Right lung (tissue), 2 donors: ENCODE measurements at regions not wholly inside any gene's neighbourhood (a gene's known extent, or its start where the extent isn't known, plus 50 kb on each side); places are given as distances from the start of the nearest gene placed in this dataset.

Experiments used
- DNase-seq, 2 donors: peaks; one replicate each; pipeline ENCODE4 v3.0.0-alpha.2; 2013

DNA sequence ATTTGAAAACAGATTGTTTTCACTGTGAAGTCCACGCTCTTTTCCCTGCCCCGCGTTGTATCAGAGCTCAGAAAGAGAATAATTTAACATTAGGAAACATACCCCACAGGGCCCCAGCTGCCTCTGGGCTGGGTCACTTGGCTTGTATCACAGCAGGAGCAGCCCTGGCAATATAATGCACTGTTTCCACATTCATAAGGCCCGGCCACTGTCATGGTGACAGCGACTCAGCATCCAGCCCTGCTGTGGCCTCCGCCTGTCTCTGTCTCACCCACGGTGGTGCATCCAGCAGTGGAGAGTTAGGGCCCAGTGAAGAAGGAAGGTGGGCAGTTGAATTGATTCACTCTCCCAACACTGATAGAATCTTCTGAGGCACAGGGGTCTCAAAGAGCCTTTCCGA lies 188.9 kb downstream of the NSG2 start:
- no peak for DNase-seq

DNA sequence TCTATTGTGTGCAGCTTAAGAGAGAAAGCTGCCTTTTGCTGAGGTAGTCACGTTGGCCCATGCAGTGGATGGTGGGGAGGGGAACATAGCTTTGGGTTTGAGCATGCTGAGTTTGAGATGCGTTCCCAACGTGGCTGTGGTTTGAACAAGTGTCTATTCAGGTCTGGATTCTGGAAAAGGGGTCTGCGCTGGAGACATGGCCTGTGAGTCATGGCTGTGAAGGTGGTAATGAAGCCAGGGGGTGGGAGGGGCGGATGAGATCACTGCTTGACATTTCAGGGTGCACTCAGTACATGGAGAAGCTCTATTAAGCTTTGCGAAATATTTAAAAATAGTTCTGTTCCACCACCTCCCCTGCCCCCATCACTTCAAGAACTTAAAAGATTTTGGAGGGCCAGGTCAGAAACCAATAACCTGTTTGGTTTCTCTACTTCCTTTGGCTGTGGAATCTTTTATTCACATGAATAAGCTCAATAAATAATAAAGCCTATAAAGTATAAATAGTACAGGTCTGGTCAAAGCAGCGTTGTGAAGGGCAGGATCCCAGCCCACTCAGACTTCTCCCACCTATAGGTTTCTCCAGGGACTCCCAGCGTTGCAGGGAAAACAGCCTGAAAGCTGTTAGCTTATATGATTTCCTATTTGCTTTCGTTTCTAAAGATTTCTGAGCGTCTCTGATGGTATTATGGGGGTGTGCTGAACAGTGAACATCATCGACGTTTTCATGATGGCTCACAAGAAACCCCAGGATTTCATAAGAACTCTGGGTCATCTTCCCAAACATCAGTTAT lies 189.9 kb downstream of the NSG2 start:
- no peak for DNase-seq

DNA sequence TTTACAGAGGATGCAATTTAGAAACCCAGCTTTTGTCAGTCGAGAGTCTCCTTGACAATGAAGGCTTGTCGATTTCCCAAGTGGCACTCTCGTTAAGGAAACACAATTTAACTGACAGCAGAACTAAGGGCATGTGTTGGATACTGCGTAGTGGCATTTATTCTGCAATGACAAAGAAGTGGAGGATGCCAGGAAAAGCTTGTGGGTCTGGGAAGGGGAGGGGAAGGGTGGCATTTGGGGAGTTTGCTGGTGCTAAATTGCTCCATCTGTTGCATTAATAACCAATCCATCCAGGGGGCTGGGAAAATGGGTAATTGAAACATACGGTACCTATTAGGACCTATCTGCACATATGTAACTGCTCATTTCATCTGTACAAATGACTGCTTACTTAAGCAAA lies 190.6 kb downstream of the NSG2 start:
- no peak for DNase-seq

DNA sequence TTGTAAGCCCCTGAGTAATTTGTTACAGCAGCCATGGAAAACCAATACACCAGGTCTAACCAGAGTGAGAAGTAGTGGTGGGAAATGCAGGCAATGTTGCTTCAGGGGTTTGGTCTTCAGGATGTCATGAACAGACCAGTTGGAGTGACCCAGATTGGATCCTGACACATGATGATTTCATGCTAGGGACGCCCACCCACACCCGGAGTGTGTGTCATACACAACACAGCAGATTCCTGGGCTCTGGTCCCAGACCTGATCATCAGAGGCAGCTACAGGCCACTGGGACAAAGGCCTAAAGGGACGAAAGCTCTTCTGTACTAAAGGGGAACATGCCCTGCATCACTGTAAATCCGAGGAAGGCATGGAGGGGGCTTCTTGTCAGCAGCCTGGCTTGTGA lies 194.2 kb downstream of the NSG2 start:
- DNase-seq, result no peak

DNA sequence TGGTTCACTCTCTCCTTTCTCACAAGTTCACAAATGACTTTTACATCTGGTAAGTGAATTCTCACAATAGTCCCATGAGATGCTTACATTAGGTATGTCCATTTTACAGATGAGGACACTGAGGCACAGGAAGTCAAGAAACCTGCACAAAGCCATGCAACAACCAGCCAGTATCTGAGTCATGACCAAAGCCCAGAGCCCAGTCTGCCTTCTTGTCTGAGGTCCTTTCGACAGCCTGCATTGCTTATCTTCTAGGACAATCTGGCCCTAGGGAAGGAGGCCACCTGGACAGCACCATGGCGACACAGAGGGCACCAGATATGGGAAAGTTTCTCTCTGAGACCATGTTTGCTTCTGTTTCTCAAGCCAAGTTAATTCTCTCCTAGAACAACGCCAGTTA lies 197.1 kb downstream of the NSG2 start:
- DNase-seq, result no peak

DNA sequence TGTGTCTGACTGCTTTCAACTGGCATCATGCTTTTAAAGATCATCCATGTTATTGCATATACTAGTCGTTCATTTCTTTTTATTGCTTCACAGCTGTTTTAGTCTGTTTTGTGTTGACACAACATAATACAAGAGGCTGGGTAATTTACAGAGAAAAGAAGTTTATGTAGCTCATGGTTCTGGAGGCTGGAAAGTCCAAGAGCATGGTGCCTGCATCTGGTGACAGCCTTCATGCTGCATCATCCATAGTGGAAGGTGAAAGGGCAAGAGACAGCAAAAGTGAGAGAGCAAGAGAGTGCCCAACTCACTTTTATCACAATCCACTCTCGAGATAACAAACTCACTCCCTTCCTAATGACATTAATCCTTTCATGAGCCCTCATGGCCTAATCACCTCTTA lies 198.4 kb downstream of the NSG2 start:
- DNase-seq, result no peak

DNA sequence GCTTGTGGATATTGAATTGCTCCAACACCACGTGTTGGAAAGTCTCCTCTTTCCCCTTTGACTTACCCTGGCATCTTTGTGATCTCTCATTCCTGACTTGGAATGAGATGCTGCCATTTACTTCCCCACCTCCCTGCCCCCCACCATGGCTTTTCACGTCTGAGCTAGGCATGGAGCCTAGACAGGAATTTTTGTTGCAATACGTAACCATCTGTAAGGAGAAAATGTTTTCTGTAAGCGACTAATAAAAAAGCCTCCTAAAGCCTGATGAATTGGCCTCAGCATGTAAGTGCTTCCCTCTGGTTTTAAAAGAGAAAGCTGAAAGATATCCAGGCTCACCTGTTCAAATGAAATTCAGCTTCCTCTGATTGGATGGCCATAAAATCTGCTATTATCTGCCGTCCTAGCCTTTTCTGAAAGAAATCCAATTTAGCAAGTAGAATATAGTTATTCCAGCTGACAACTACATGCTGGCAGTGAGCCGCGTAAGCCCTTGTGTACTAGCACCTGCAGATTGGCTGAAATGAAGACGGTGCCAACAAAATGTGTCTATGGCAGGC lies 200.1 kb downstream of the NSG2 start:
- no peak for DNase-seq

DNA sequence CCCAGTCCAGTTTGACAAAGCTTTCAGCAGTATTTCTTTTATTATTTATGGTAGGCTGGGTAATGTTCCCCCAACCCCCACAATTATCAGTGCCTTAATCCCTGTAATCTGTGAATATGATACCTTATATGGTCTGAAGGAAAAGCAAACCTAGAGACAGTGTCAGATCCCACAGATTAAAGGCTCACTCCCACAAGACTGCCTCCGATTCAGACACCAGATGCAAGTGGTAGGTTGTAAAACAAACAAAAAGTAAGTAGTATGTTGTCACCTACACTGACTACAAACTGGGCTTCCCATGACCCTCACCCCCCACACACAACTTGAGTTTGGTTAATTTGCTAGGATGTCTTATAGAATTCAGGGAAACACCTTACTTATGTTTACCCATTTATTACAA lies 201.2 kb downstream of the NSG2 start:
- DNase-seq, result no peak

DNA sequence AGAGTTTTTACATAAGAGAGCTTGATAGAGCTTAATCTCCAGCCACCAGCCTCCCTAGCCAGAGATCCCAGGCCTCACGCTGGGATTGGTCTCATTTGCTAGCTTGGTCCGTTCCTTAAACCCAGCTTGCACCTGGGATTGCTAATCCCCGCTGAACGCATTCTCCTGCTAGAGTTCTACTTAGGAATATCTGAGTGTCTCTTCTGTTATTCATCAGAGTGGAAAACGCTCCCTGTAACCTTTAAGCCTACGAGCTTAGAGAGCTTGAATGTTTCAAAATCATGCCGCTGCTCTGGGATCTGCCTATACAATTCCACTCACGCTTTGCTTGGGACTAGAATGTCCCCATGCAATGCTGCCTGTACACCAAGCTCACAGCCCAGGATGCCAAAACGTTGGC lies 201.8 kb downstream of the NSG2 start:
- no peak for DNase-seq

DNA sequence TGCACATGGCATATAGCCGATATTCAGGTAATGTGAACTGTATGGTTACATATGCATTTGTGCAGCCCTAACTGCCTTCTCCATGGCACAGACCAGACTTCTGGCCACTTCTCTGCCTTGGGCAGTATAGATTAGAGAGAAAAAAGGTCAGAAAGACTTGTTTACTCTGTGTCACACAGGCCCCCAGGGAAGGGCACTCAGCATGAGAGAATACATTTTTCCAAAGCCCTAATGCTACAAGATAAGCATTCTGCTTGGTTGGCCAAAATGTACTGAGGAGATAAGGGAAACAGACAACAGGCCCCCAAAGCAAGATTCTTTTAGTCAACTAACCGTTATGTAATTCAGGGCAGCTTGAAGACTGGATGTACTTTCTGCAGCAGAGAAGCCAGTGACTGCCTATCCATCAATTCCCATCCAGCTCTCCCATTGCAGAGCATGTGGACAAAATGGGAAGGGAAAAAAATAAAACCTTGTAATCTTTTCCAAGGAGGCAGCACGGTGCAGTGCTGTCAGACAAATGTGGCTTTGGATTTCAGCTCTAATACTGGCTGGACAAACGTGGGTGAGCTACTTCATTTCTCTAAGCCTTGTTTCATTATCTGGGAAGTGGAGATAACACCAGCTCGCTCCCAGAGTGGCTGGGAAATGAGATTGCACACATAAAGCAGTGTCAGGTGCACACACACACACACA lies 205.9 kb downstream of the NSG2 start:
- no peak for DNase-seq

DNA sequence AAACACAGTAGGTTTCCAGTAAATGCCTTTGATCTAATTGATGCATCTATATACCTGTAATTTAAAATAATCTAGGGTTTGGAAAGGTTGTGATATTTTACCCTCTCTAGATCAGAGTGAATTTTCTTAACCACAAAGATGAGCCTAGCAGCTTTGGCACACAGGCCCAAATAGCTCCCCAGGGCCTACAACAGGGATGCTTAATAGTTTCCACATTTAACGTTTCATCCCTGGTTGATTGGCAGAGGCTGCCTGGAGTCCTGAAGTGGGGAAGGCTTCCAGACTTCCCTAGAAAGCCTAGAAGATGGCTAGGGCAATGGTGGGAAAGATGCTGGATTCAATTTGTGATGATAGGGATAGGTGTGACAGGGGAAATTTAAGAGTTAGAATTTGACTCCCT lies 206.6 kb downstream of the NSG2 start:
- no peak for DNase-seq

DNA sequence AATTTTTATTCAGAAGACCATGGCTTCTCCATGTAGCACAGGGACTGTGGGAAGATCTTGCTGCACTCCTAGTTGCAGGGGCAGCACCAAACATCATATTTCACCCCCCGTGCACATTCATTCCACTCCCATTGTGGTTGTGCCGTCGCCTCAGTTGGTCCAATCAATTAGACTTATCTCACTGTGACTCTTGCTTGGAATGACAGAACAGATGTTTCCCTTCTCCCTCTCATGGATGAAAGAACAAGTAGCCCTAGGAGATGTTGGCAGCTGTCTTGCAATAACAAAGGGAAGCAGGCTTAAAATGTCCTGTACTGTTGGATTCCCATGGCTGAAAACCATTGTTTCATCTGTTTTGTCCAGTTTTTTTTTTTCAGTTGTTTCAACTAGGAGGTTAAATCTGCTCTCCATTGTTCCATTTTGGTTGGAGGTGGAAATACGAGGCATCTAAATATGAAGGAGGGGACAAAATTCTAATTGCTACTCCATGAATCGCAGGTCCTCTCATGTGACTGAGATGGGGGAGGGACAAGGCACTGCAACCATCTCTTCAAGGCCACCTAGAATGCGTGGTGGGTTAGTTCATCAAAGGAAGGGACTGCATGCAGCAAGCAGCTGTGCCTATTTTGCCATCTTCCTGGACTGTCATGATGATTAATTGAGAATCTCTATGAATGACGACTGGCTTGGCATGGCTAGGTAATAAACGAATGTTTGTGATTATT lies 214.4 kb downstream of the NSG2 start:
- no peak for DNase-seq

DNA sequence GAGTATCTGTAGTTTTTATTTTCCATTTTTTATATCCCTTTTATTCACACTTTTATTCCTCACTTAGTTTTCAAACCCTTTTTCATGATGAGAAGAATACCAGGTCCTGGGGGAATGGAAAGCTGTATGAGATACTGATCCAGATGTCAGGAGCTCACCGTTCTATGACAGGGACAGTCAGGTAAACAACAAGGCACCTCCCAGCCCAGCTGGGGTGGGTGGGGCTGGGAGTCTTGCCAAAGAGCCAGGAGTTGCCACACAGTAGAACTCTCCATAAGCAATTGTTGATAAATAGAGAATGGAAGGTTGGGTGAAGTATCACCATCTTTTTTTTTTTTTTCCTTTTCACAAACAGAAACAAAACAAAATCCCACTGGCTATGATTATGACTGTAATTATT lies 225.8 kb downstream of the NSG2 start:
- no peak for DNase-seq

DNA sequence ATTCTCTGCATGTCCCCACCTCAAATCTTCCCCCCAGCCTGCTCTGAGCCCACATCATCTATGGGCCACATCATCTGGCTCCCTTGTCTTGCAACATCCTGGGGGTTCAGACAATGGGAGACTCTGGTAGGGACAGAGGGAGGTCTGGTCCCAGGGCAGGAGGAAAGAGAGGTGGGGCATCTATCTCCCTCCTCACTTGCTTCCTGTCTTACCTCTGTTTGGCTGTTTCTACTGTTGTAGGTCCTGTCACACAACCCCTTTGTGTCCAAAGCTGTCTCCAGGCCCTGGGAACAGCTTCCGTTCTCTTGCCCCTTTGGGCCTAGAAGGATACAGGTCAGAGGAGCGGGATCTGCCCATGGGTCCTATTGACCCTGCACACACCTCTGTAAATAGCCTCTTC lies 227.2 kb downstream of the NSG2 start:
- DNase-seq, result no peak

DNA sequence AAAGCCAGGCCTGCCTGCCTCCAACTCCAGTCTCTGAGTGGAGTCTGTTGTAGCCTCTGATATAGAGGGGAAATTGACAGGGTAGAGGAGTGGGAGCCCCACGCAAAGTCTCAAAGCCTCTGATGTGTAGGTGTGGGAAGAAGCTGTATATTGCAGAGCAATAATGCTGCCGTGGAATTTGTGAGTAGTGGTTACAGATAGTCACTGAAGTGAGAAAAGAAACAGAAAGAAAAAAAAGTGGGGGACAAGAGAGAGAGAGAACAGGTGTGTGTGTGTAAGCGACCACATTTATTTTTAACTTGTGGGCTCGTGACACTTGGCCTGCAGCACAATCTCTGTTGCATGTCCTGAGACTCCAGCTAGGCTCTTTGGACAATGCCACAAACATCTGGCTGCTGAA lies 227.8 kb downstream of the NSG2 start:
- no peak for DNase-seq

DNA sequence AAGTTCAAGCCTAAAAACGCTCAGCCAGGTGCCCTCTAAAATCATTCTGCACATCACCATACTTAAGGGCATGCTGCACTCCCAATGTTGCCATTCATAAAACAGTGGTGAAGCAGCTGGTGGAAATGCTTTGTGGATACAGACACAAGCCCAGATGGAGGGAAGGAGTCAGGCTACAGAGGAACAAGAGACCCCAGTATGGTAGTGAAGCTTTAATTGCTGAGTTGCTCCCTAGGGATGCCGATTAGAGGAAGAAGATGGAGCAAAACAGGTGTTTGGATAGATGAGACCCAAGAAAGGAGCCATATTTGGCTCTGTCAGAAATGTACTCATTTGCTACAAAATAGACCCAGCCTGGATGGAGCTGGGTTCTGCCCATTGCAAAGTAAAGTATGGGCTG lies 230.5 kb downstream of the NSG2 start:
- no peak for DNase-seq

DNA sequence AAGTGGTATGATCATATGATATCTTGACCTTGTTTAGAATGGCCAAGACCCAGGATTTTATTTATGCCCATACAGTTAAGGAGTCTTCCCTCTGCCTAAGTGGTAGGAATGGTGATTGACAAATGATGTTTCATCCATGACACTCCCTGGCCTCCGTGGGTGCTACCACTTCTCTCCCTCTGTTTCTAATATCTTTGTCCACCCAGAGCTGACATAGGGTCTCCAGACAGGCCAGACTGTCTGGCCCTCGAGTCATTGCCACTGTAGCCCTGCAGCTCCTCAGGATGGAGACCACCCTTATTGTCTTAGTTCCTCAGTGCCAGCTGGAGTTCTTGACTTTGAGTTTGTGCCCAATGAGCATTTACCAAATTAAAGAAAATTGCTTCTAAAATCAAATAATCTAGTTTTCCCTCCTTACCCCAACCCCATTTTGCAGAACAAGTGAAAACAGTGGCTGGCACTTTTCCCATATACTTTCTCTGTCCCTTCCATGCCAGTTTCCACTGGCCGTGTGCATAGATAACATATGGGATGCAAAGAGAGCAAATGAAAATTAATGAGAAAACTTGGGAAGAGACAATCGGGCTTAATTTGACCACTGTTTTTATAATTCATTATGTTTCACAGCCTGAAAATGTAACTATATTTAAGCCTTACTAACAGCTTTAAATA lies 235.7 kb downstream of the NSG2 start:
- no peak for DNase-seq

DNA sequence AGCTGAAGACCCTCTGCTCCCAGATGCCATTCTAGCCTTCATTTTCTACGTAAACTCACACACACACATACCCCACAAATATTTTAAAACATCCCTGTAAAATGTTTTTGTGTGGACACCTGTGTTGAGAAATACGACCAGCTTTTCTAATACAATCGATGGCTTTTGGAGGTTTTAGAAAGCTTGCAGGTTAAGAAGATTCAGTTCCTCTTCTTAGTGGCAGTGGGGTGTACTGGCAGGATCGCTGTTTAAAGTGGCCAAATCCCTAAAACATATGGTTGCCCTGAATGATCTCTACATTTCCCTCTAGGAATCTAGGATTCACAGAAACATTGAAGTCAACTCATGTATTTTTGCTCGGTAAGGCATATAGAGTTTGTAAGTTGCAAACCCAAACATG lies 236.3 kb downstream of the NSG2 start:
- DNase-seq, result no peak

DNA sequence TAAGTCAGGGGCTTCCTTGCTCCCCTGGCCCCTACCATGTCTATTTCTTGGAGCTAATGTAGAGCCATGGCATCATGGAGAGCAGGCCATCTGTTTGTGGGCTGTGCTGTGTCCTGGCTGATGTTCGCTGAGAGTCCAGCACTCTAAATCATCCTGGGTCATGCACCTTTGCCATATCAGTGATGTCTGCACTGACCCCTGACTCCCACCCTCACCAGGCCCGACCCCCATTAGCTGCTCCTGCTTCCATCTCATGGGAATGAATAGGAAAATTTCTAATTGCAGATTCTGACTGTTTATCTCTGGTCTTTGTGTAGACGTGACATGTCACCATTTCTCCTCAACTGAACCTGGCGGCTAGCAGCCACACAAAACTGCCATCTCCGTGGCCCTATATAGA lies 236.9 kb downstream of the NSG2 start:
- no peak for DNase-seq

DNA sequence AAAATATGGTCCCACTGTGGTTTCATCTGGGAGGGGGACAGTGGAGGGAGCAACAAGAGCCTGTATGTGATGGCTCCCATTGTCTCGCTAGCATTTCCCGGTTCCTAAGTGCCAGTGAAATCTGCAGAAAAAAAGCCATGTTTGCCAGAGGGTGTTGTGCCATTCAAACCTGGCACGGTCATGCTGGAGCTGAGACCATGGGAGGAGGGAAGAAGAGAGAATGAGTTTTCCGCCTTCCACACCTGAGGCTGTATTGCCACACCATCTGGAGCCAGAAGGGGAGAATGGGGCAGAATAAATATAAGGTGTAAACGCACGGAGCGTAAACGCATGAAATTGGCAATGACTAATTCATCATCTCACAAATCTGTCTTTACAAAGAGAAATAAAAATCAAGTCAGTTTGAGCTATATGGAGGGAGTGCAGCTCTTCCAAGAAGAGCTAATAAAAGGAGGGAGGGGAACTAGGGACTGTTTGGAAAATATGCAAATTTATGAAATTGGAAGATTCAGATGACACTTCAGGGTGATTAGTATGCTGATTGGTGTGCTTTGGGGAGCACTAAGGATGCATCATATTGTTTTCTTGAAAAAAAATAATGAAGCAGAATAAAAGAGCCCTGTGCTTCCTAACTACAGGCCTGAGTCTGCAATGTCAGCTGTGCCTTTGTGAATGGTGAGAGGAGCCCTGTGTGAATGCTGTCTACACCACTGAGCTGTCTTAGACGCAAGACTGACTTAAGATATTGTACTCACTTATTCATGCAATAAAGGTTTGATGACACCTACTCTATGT lies 237.9 kb downstream of the NSG2 start:
- no peak for DNase-seq

DNA sequence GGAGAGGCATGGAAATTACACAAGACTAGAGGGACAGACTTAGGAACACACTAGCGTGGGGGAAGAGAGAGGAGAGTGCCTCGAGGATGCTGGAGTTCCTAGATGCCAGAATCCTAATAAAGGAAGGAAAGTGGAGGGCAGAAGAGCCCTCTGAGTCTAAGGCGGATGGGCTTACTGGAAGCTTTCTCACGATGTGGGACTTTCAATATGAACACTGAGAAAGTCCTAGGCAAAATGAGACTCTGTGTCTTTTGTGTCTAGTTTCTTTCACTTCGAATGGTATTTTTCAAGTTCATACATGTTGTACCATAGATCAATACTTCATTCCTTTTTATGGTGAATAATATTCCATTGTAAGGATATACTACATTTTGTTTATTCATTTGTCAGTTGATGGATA lies 239.4 kb downstream of the NSG2 start:
- DNase-seq, result no peak
